AG04449 (cell line): ENCODE measurements at regions not wholly inside any gene's neighbourhood (a gene's known extent, or its start where the extent isn't known, plus 50 kb on each side); places are given as distances from the start of the nearest gene placed in this dataset.
"Not testable (repeated sequence)": the region's sequence is repeated elsewhere in the genome, so short reads cannot be mapped to it uniquely, and the experiment has no call there.

Experiments
- CTCF ChIA-PET: fragments of 350-600 bp; formaldehyde crosslinking; extraction: SDS; loops from one replicate; lab custom pipeline; 2021; ENCODE audit warnings: antibody characterized with exemption; lab: Yijun Ruan, JAX
- POLR2A ChIA-PET: fragments of 400-600, 350-600 bp; formaldehyde crosslinking; extraction: SDS; loops from one replicate; lab custom pipeline; 2020; ENCODE audit warnings: antibody characterized with exemption, inconsistent platforms; lab: Yijun Ruan, JAX
- DNase-seq: peaks from one replicate; pipeline ENCODE4 v3.0.0-alpha.2; 2010; ENCODE audit warnings: low read depth, low spot score
- H3K4me3 ChIP-seq: 2 replicates; pipeline ENCODE4 v1.5.1; 2011; ENCODE audit warnings: low read depth, mild to moderate bottlenecking, control low read depth, low read length
- TF ChIP-seq, protein P1 (sequence below): IDR thresholded peaks from one replicate; pipeline ENCODE4 v1.5.1; 2011; ENCODE audit warnings: mild to moderate bottlenecking, moderate library complexity, low read length, control low read depth, inconsistent platforms; ENCODE audit not compliant: insufficient read depth; ENCODE audit errors: missing control alignments

DNA sequence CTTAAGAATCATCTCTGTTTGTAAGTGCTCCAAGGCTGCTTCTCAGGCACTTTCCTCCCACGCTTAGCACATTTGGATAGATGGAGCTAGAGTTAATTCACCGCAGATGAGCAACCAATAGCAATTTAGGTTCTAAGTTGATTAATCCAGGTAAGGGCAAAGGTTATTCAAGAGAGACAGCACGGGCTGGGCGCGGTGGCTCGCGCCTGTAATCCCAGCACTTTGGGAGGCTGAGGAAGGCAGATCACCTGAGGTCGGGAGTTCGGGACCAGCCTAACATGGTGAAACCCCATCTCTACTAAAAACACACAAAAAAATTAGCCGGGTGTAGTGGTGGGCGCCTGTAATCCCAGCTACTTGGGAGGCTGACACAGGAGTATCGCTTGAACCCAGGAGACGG is 54.5 kb upstream of the UNC13C start:
- POLR2A ChIA-PET, CTCF ChIA-PET, DNase-seq, H3K4me3 ChIP-seq: not testable (repeated sequence)

DNA sequence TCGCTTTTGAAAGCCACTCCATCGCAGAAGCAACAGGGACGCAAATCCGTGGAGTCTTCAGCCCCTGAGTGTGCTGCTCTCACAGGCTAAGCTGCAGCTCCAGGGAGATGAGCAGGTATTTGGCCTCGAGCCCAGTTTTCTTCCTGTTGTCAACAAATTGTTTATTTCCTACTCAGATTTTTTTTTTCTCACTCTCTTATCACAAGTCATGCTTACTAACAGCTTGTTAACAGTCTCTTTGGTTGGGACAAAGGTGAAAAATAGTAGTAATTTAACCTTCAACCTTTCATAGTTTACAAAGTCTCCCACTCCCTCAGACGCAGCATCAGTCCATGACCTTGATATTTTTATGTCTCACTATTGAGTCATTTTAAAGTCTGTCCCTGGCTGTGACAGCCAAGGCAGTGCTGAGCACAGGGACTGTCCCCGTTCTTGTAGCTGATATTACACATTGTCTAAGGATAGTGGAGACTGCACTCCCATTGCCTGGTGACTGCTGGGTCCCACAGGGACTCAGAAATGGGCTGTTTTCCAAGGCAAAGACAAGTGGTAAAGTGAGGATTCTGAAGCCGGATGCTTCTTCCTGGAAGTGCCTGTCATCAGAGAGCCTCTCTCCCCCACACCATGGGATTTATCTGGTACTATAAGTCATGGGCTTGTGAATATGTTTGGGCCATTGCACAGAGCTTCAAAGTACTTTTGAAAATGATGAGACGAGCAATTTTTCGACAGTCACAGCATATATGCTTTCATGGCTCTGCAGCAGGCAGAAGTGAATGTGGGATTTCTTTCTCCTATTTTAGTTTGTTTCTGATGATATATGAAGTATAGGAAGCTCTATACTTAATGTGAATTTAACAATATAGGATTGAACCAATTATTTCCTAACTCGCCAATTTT is 59.8 kb upstream of the UNC13C start:
- no peak for DNase-seq
- H3K4me3 ChIP-seq: no peak overlapping the region
- TF ChIP-seq, protein P1, sequence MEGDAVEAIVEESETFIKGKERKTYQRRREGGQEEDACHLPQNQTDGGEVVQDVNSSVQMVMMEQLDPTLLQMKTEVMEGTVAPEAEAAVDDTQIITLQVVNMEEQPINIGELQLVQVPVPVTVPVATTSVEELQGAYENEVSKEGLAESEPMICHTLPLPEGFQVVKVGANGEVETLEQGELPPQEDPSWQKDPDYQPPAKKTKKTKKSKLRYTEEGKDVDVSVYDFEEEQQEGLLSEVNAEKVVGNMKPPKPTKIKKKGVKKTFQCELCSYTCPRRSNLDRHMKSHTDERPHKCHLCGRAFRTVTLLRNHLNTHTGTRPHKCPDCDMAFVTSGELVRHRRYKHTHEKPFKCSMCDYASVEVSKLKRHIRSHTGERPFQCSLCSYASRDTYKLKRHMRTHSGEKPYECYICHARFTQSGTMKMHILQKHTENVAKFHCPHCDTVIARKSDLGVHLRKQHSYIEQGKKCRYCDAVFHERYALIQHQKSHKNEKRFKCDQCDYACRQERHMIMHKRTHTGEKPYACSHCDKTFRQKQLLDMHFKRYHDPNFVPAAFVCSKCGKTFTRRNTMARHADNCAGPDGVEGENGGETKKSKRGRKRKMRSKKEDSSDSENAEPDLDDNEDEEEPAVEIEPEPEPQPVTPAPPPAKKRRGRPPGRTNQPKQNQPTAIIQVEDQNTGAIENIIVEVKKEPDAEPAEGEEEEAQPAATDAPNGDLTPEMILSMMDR: no peak
- ChIA-PET POLR2A (no interaction called here), CTCF (no interaction called here)

DNA sequence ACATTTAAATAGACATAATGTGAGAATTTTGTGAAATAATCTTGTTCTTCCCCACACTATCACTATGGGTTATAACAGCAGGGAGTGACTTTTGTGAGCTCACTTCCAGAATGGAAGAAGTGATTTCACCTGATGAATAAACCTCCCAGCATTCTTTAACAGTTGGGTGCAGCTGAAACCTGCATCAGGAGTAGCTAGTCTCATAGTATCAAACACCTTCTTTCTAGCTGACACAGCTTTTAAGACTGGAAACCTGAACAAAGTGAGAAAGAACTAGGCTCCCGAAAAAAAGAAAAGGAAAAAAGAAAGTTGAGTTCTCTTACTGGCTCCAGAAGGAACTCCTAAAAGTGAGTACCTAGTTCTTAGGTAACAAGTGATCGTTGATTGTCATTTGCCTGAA is 61.1 kb upstream of the UNC13C start:
- ChIA-PET POLR2A (no interaction called here), CTCF (no interaction called here)
- TF ChIP-seq, protein P1: no peak
- no peak overlapping the region for H3K4me3 ChIP-seq
- no peak for DNase-seq

DNA sequence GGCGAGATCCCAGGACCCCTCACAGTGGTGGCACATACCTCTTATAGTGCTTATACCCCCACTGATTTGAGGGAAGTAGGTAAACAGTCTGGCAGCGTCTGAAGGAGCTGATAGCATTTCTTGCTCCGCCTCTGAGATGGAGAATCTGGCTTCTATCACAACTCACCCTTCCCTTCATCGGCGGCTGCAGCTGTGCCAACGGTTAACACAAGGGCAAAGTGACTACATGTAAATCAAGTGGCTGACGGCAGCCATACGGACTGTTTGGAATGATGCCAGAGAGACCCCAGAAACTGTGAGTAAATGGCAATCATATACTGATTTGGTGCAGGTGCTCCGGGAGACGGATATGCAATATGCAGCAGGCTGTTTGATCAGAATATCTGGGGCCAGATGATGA is 66.8 kb upstream of the UNC13C start:
- DNase-seq: no peak
- ChIA-PET CTCF (no interaction called here), POLR2A (no interaction called here)
- no peak overlapping the region for H3K4me3 ChIP-seq
- TF ChIP-seq, protein P1: no peak

DNA sequence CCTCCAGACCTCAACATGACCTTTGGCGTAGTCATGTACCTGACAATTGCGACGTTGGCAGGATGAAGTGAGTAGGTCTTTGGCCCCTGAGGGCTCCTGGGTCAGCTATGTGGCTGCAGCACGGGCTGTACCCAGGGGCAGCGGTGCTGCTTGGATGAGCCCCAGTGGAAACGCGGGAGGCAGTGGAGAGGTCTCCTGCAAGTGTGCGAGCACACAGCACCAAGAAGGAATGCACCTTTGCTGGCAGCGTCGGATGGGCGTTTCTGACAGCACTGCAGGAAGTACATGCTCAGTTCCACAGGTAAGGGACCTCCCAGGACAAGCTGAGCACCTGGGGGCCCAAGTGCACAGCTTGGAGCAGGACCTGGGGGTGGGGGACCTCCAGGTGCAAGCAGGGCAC is 67.4 kb upstream of the UNC13C start:
- DNase-seq: no peak
- ChIA-PET CTCF (no interaction called here), POLR2A (no interaction called here)
- H3K4me3 ChIP-seq: no peak overlapping the region
- TF ChIP-seq, protein P1: no peak

DNA sequence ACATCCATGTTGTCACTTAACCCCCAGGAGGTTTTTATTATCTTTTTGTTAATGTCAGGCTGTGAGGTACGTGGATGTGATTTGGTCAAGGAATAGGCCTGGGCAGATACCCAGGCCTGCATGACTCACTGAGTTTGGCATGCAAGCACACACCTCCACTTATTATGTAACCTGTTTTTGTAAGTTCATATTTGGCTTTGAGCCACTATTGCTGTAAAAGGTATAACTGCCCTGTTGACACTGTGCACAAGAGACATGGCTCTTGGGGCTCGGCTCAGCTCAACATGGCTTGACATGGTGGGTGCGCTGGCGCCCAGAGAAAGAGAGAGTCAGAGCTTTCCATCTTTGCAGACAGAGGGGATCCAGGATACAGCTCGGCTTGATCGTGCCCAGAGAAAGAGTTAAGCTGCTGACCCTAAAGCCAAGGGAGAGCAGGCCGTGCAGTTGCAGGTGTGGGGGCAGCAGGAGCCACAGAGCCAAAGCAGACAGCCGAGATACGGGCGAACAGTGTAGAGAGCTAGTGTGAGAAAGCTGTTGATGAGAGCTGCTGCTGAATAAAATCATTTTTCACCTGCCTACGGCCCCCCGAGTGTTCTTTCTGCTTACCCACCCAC is 67.9 kb upstream of the UNC13C start:
- ChIA-PET CTCF (no interaction called here), POLR2A (no interaction called here)
- H3K4me3 ChIP-seq: no peak overlapping the region
- TF ChIP-seq, protein P1: no peak
- no peak for DNase-seq
